HEK293 (cell line): ENCODE measurements at regions not wholly inside any gene's neighbourhood (a gene's known extent, or its start where the extent isn't known, plus 50 kb on each side); places are given as distances from the start of the nearest gene placed in this dataset.

ENCODE experiments used
- CTCF ChIP-seq: fragments of 450-650 bp; formaldehyde crosslinking; IDR thresholded peaks from 2 replicates; pipeline ENCODE4 v1.5.1; 2016; ENCODE audit warnings: missing biosample characterization, missing genetic modification characterization
- INSM2 ChIP-seq: fragments of 450-650 bp; formaldehyde crosslinking; IDR thresholded peaks from 2 replicates; pipeline ENCODE4 v1.5.1; 2016; ENCODE audit warnings: missing biosample characterization, missing genetic modification characterization
- PATZ1 ChIP-seq: fragments of 450-650 bp; formaldehyde crosslinking; IDR thresholded peaks from 2 replicates; pipeline ENCODE4 v1.5.1; 2016; ENCODE audit warnings: missing biosample characterization, missing genetic modification characterization
- PRDM2 ChIP-seq: fragments of 450-650 bp; formaldehyde crosslinking; IDR thresholded peaks from 2 replicates; pipeline ENCODE4 v1.5.1; 2016; ENCODE audit warnings: missing biosample characterization, missing genetic modification characterization, borderline replicate concordance
- ZBTB49 ChIP-seq: fragments of 450-650 bp; formaldehyde crosslinking; IDR thresholded peaks from 2 replicates; pipeline ENCODE4 v1.5.1; 2016; ENCODE audit warnings: missing biosample characterization, missing genetic modification characterization, low read depth
- ZNF362 ChIP-seq: fragments of 450-650 bp; formaldehyde crosslinking; IDR thresholded peaks from 2 replicates; pipeline ENCODE4 v1.5.1; 2016; ENCODE audit warnings: missing biosample characterization, missing genetic modification characterization
- ZNF391 ChIP-seq: fragments of 450-650 bp; formaldehyde crosslinking; IDR thresholded peaks from 2 replicates; pipeline ENCODE4 v1.5.1; 2016; ENCODE audit warnings: low read depth, missing biosample characterization, missing genetic modification characterization, borderline replicate concordance
- ZNF488 ChIP-seq: fragments of 450-650 bp; formaldehyde crosslinking; IDR thresholded peaks from 2 replicates; pipeline ENCODE4 v1.5.1; 2016; ENCODE audit warnings: missing biosample characterization, missing genetic modification characterization
- ZNF530 ChIP-seq: fragments of 450-650 bp; formaldehyde crosslinking; IDR thresholded peaks from 2 replicates; pipeline ENCODE4 v1.5.1; 2016; ENCODE audit warnings: low read depth, missing biosample characterization, missing genetic modification characterization
- ZNF629 ChIP-seq: fragments of 450-650 bp; formaldehyde crosslinking; IDR thresholded peaks from 2 replicates; pipeline ENCODE4 v1.5.1; 2017; ENCODE audit warnings: missing biosample characterization, missing genetic modification characterization
- ZNF692 ChIP-seq: fragments of 450-650 bp; formaldehyde crosslinking; IDR thresholded peaks from 2 replicates; pipeline ENCODE4 v1.5.1; 2016; ENCODE audit warnings: missing biosample characterization, missing genetic modification characterization
- ZNF785 ChIP-seq: fragments of 450-650 bp; formaldehyde crosslinking; IDR thresholded peaks from 2 replicates; pipeline ENCODE4 v1.5.1; 2016; ENCODE audit warnings: missing biosample characterization, missing genetic modification characterization
- ZSCAN18 ChIP-seq: fragments of 450-650 bp; formaldehyde crosslinking; IDR thresholded peaks from 2 replicates; pipeline ENCODE4 v1.5.1; 2016; ENCODE audit warnings: missing biosample characterization, missing genetic modification characterization

- no peak for TF ChIP-seq ZNF488 (tag by site-specific recombination)
- no peak for TF ChIP-seq ZNF629
- TF ChIP-seq ZNF785 (tag by site-specific recombination): no peak
- no peak for TF ChIP-seq ZNF362 (tag by site-specific recombination)
- no peak for TF ChIP-seq CTCF (tag by site-specific recombination)
- TF ChIP-seq ZNF391 (tag by site-specific recombination): no peak
- no peak for TF ChIP-seq ZNF692 (tag by site-specific recombination)
- no peak for TF ChIP-seq ZSCAN18 (tag by site-specific recombination)
- no peak for TF ChIP-seq INSM2 (tag by site-specific recombination)
- TF ChIP-seq ZNF530 (tag by site-specific recombination): no peak
- TF ChIP-seq ZBTB49: no peak
- no peak for TF ChIP-seq PRDM2 (tag by site-specific recombination)
- no peak for TF ChIP-seq PATZ1
These were observed 300.5 kb downstream of the ANTXR2 start for GRCh38 chr4:79772510-79772909.
